Heart right ventricle (tissue), 16 donors: ENCODE measurements at regions not wholly inside any gene's neighbourhood (a gene's known extent, or its start where the extent isn't known, plus 50 kb on each side); places are given as distances from the start of the nearest gene placed in this dataset.

ENCODE experiments used
- ATAC-seq, 8 donors: fragments of 200-7000 bp; cut with Tn5 transposase; one replicate each; pipeline ENCODE4 v1.9.1; 2020; ENCODE audit warnings: mild to moderate bottlenecking in 8 of 8, moderate library complexity in 8 of 8, moderate number of reproducible peaks in 1 of 8
- DNase-seq, 2 donors: peaks; one replicate each; pipeline ENCODE4 v3.0.0-alpha.2; 2020
- H3K27ac ChIP-seq, 10 donors: fragments of 200-600 bp; sonication (generic) in 2 of 10; one replicate each; pipeline versions ENCODE4 v1.5.0 to v1.8.0; 2020 to 2022; ENCODE audit warnings: mild to moderate bottlenecking in 3 of 10
- H3K27me3 ChIP-seq, 7 donors: fragments of 200-600 bp; one replicate each; pipeline ENCODE4 v1.8.0; 2021 to 2022; ENCODE audit warnings: mild to moderate bottlenecking in 2 of 7
- H3K36me3 ChIP-seq, 9 donors: fragments of 200-600 bp; sonication (generic) in 1 of 9; one replicate each; pipeline versions ENCODE4 v1.5.0 to v1.8.0; 2020 to 2022; ENCODE audit warnings: mild to moderate bottlenecking in 2 of 9
- H3K4me1 ChIP-seq, 9 donors: fragments of 200-600 bp; sonication (generic) in 1 of 9; one replicate each; pipeline versions ENCODE4 v1.5.0 to v1.8.0; 2020 to 2022; ENCODE audit warnings: mild to moderate bottlenecking in 4 of 9
- H3K4me3 ChIP-seq, 10 donors: fragments of 200-600 bp; sonication (generic) in 2 of 10; one replicate each; pipeline versions ENCODE4 v1.5.0 to v1.8.0; 2020 to 2022; ENCODE audit warnings: mild to moderate bottlenecking in 7 of 10, moderate library complexity in 2 of 10
- H3K9me3 ChIP-seq, 11 donors: fragments of 200-600 bp in 10 of 11; sonication (generic) in 2 of 11; one replicate each; pipeline versions ENCODE4 v1.5.0 to v1.8.0; 2013 to 2022; ENCODE audit warnings: mild to moderate bottlenecking in 2 of 11, control low read depth in 1 of 11, moderate library complexity in 1 of 11
- WGBS, 2 donors: extraction: QIAGEN DNeasy Blood & Tissue Kit; methylation state at CpG; one replicate each; pipeline ENCODE4 v1.1.7; 2013; ENCODE audit warnings: inconsistent platforms in 1 of 2; 5-methylcytosine and 5-hydroxymethylcytosine counted together
- intact Hi-C, 10 donors: fragments of 100-400 bp; cut with DNase I; formaldehyde crosslinking; loops; one replicate each; pipeline versions ENCODE4 v1.11.1 to v1.14.2; 2022
- TF ChIP-seq, protein P1 (sequence below), 9 donors: fragments of 200-600 bp; sonication (generic) in 2 of 9; IDR thresholded peaks; one replicate each; pipeline versions ENCODE4 v1.5.0 to v1.8.0; 2021 to 2022; ENCODE audit warnings: antibody characterized with exemption in 9 of 9, mild to moderate bottlenecking in 5 of 9, moderate library complexity in 1 of 9
- donor health status: Arrhythmogenic right ventricular cardiomyopathy.
- donor health status: ischemic (EF 13 %, LVEDD 7.1; RV severe dilation, severe dysfunction).
- donor health status: healthy with polysubstance abuse.
- donor health status: DM: no; HTN: yes; CAD: no.
- donor health status: DM: no; HTN: no; CAD: no.
- donor health status: ischemic (EF 25% LVEDD 6.9; RV normal size, moderate dysfunction).
- donor health status: ischemic (EF 25% LVEDD 5.7; RV mildly dilated, moderate dysfunction).
- donor health status: healthy.
- donor health status: DM: yes; HTN: yes; CAD: no.
- donor health status: Ischemic cardiomyopathy.
- donor health status: ischemic (EF 35%, LVEDD 5.7; RV mildly dilated, moderate dysfunction).
- donor health status: nonischemic (EF 11% LVEDD 7.7; RV severe dilation, severe dysfunction).
- donor health status: DM: yes; HTN: yes; CAD: no.
- donor health status: PGD.
- donor health status: ischemic (EF 29% LVEDD 5.4; RV normal size, mild dysfunction).
- donor health status: nonischemic (EF 23%, LVEDD 6.1; RV moderate dilation, normal function).

- intact Hi-C loops, result no loop called here
- DNase-seq (no peak), ATAC-seq (no peak)
- Histone ChIP-seq H3K4me3 (no peak overlapping the region), H3K36me3 (no peaks in the 10 kb centered on the region), H3K27ac (no peak overlapping the region), H3K27me3 (no peaks in the 10 kb centered on the region), H3K9me3 (no peaks in the 10 kb centered on the region), H3K4me1 (peaks cover 0 to 8% (median 0%) of the 10 kb centered on the region in 9 donors)
- TF ChIP-seq, protein P1, sequence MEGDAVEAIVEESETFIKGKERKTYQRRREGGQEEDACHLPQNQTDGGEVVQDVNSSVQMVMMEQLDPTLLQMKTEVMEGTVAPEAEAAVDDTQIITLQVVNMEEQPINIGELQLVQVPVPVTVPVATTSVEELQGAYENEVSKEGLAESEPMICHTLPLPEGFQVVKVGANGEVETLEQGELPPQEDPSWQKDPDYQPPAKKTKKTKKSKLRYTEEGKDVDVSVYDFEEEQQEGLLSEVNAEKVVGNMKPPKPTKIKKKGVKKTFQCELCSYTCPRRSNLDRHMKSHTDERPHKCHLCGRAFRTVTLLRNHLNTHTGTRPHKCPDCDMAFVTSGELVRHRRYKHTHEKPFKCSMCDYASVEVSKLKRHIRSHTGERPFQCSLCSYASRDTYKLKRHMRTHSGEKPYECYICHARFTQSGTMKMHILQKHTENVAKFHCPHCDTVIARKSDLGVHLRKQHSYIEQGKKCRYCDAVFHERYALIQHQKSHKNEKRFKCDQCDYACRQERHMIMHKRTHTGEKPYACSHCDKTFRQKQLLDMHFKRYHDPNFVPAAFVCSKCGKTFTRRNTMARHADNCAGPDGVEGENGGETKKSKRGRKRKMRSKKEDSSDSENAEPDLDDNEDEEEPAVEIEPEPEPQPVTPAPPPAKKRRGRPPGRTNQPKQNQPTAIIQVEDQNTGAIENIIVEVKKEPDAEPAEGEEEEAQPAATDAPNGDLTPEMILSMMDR (IDR thresholded peaks at IDR 0.05), result no peak
- WGBS, 2 donors, result 89 to 90% methylated on average over 4 of the region's 4 CpGs
Measured at GRCh38 chr2:144159240-144159639, 360.7 kb downstream of the ZEB2 start.

GRCh38 chr2:144158096-144158495 is 361.8 kb downstream of the ZEB2 start:
- Histone ChIP-seq H3K9me3 (no peaks in the 10 kb centered on the region), H3K4me1 (peaks cover 0 to 8% (median 0%) of the 10 kb centered on the region in 9 donors), H3K27me3 (no peaks in the 10 kb centered on the region), H3K27ac (no peak overlapping the region), H3K36me3 (no peaks in the 10 kb centered on the region), H3K4me3 (no peak overlapping the region)
- TF ChIP-seq, protein P1 (IDR thresholded peaks at IDR 0.05), result no peak
- intact Hi-C loops, result no loop called here
- DNase-seq (no peak), ATAC-seq (no peak)
- WGBS, 2 donors, result 96 to 97% methylated on average over 2 of the region's 2 CpGs

DNA sequence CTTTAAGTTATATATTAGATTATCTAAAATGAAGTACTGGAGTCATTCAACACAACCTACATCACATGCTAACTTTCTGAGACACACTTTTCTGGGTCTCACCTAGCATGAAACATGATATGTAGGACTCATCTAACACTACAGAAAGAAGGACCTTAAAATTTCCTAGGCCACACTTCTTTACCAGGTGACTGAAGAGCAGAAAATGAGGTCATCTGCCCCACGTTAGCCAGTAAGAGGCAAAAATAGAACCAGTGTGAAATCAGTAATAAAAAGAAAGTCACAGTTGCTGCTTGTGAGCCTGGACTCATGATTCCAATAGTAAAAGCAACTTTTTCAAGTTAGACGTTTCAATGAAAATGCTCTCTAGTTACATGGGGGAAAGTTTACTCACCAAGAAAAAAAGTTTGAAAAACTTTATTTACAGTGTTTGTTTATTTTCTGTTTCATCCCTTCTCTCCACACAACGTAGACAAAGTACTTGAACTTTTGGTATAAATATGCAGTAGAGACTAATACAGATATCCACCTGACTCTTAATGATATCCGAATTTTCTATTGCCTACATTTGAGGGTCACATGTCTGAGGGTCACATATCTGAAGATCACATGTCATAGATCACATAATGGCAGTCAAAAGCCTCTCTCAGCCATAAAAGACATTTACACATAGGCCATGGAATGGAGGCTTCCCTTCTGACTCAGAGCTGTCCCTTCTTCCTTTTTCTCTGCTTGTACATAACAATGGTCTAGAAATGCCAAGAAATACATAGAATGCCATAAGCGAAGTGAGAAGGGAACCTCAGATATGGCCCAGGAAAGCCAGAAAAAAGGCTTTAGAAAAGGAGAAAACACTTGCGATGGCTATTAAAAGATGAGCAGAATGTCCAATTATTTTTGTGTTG is 362.9 kb downstream of the ZEB2 start:
- H3K4me1 ChIP-seq, result peaks cover 0 to 16% (median 0%) of the 10 kb centered on the region in 9 donors
- WGBS, 2 donors, result 81 to 82% methylated on average over 6 of the region's 6 CpGs
- no peak for ATAC-seq
- H3K4me3 ChIP-seq, result no peak overlapping the region
- no peaks in the 10 kb centered on the region for H3K27me3 ChIP-seq
- H3K9me3 ChIP-seq, result no peaks in the 10 kb centered on the region
- H3K36me3 ChIP-seq, result no peaks in the 10 kb centered on the region
- no peak overlapping the region for H3K27ac ChIP-seq
- TF ChIP-seq, protein P1 (IDR thresholded peaks at IDR 0.05), result no peak
- DNase-seq, result no peak
- intact Hi-C loops, result no loop called here

DNA sequence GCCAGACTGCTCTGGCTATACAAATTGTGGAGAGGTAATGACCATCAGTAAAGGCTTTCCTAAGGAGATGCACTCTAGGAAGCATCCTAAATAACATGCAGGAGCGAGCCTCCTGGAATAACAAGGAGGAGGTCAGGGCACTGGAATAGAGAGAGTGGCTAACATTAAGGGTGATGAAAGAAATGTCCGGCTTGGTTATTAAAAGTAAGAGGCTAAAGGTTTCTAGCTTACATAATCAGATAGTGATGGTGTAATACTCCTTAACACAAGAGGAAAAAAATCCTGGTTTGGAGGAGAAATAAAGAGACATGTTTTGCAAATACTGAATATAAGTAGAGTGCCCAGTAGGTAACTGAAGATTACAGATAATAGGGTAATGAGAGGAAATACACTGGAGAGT is 365.7 kb downstream of the ZEB2 start:
- H3K4me1 ChIP-seq, result peaks cover 0 to 16% (median 0%) of the 10 kb centered on the region in 9 donors
- H3K36me3 ChIP-seq, result no peaks in the 10 kb centered on the region
- ATAC-seq (peak in 1 of 8 donors; percentile 48), DNase-seq (no peak)
- no peak overlapping the region for H3K27ac ChIP-seq
- WGBS, 2 donors, result 75 to 76% methylated on average over 2 of the region's 2 CpGs
- no peak overlapping the region for H3K4me3 ChIP-seq
- TF ChIP-seq, protein P1 (IDR thresholded peaks at IDR 0.05), result no peak
- intact Hi-C loops, result no loop called here
- H3K27me3 ChIP-seq, result no peaks in the 10 kb centered on the region
- no peaks in the 10 kb centered on the region for H3K9me3 ChIP-seq
